Astrocyte (in vitro differentiated cells and primary cell): ENCODE measurements at regions not wholly inside any gene's neighbourhood (a gene's known extent, or its start where the extent isn't known, plus 50 kb on each side); places are given as distances from the start of the nearest gene placed in this dataset.

Experiments
- DNase-seq: peaks from one replicate; pipeline ENCODE4 v3.0.0-alpha.2; 2010; ENCODE audit warnings: low read depth
- FAIRE-seq: peaks from 2 replicates; lab custom pipeline; 2011; peaks lifted over from hg19 to GRCh38; lab: Jason Lieb, UNC
- H2AFZ ChIP-seq: 2 replicates; pipeline ENCODE4 v1.6.0; 2012; ENCODE audit warnings: low read depth, low read length, inconsistent platforms
- H3K27ac ChIP-seq: 2 replicates; pipeline ENCODE4 v1.5.1; 2011; ENCODE audit warnings: low read depth, low read length, inconsistent platforms
- H3K27me3 ChIP-seq: 2 replicates; pipeline ENCODE4 v1.6.0; 2011; ENCODE audit warnings: low read length, inconsistent platforms; ENCODE audit not compliant: insufficient read depth
- H3K36me3 ChIP-seq: 2 replicates; pipeline ENCODE4 v1.5.1; 2011; ENCODE audit warnings: low read length, inconsistent platforms; ENCODE audit not compliant: insufficient read depth
- H3K4me1 ChIP-seq: 2 replicates; pipeline ENCODE4 v1.5.1; 2011; ENCODE audit warnings: low read length, inconsistent platforms; ENCODE audit not compliant: insufficient read depth
- H3K4me2 ChIP-seq: 2 replicates; pipeline ENCODE4 v1.6.0; 2012; ENCODE audit warnings: low read length, inconsistent platforms
- H3K4me3 ChIP-seq: 2 replicates; pipeline ENCODE4 v1.5.1; 2011; ENCODE audit warnings: low read depth, mild to moderate bottlenecking, low read length, inconsistent platforms; ENCODE audit not compliant: insufficient read depth
- H3K79me2 ChIP-seq: 2 replicates; pipeline ENCODE4 v1.6.0; 2012; ENCODE audit warnings: mild to moderate bottlenecking, low read length, inconsistent platforms; ENCODE audit not compliant: insufficient read depth
- H3K9ac ChIP-seq: 2 replicates; pipeline ENCODE4 v1.6.0; 2012; ENCODE audit warnings: mild to moderate bottlenecking, low read length, inconsistent platforms
- H3K9me3 ChIP-seq: 2 replicates; pipeline ENCODE4 v1.5.1; 2012; ENCODE audit warnings: low read depth, mild to moderate bottlenecking, low read length, inconsistent platforms; ENCODE audit not compliant: insufficient read depth
- H4K20me1 ChIP-seq: 2 replicates; pipeline ENCODE4 v1.6.0; 2012; ENCODE audit warnings: low read length, inconsistent platforms; ENCODE audit not compliant: insufficient read depth
- H3K27ac Mint-ChIP-seq: one replicate; pipeline ENCODE4 v1.8.0; 2021; ENCODE audit warnings: mild to moderate bottlenecking, mixed read lengths; ENCODE audit not compliant: unreplicated experiment
- H3K27me3 Mint-ChIP-seq: one replicate; pipeline ENCODE4 v1.8.0; 2021; ENCODE audit warnings: low read depth, mixed read lengths; ENCODE audit not compliant: unreplicated experiment
- H3K36me3 Mint-ChIP-seq: one replicate; pipeline ENCODE4 v1.8.0; 2021; ENCODE audit warnings: low read depth, mixed read lengths; ENCODE audit not compliant: unreplicated experiment
- H3K4me1 Mint-ChIP-seq: one replicate; pipeline ENCODE4 v1.8.0; 2021; ENCODE audit warnings: low read depth, mixed read lengths; ENCODE audit not compliant: unreplicated experiment
- H3K4me3 Mint-ChIP-seq: one replicate; pipeline ENCODE4 v1.8.0; 2021; ENCODE audit warnings: mild to moderate bottlenecking, moderate library complexity, mixed read lengths; ENCODE audit not compliant: unreplicated experiment
- H3K9me3 Mint-ChIP-seq: one replicate; pipeline ENCODE4 v1.8.0; 2021; ENCODE audit warnings: mild to moderate bottlenecking, mixed read lengths; ENCODE audit not compliant: unreplicated experiment
- CTCF ChIP-seq: IDR thresholded peaks from 2 replicates; pipeline ENCODE4 v1.5.1; 2011; ENCODE audit warnings: low read depth, mild to moderate bottlenecking, inconsistent platforms, low read length, moderate library complexity; ENCODE audit not compliant: insufficient read depth
- EZH2 ChIP-seq: IDR thresholded peaks from 2 replicates; pipeline ENCODE4 v1.6.1; 2012; ENCODE audit warnings: mild to moderate bottlenecking, low read length, inconsistent platforms; ENCODE audit not compliant: insufficient read depth

GRCh38 chr3:35383216-35383615 is 256.1 kb upstream of the ARPP21 start:
- no peaks in the 10 kb centered on the region for H3K27me3 Mint-ChIP-seq
- no peak overlapping the region for H3K4me2 ChIP-seq

GRCh38 chr3:35383719-35384555 is 255.4 kb upstream of the ARPP21 start:
- Histone ChIP-seq H3K79me2 (no peaks in the 10 kb centered on the region), H3K9me3 (no peaks in the 10 kb centered on the region), H3K9ac (no peak overlapping the region), H3K4me3 (no peak overlapping the region), H3K27me3 (no peaks in the 10 kb centered on the region), H3K27ac (no peak overlapping the region), H3K4me1 (peaks cover 9% of the 10 kb centered on the region), H4K20me1 (no peaks in the 10 kb centered on the region), H3K36me3 (no peaks in the 10 kb centered on the region), H3K4me2 (peak overlapping the region; percentile 48), H2AFZ (peak overlapping the region; percentile 20)
- H3K9me3 Mint-ChIP-seq, result no peaks in the 10 kb centered on the region
- FAIRE-seq (no peak), DNase-seq (peak; percentile 45)
- TF ChIP-seq EZH2 (no peak), CTCF (no peak)
- peak overlapping the region; percentile 45 for H3K27ac Mint-ChIP-seq
- peaks cover 11% of the 10 kb centered on the region for H3K4me1 Mint-ChIP-seq
- no peak overlapping the region for H3K4me3 Mint-ChIP-seq
- no peaks in the 10 kb centered on the region for H3K27me3 Mint-ChIP-seq
- no peaks in the 10 kb centered on the region for H3K36me3 Mint-ChIP-seq

More at GRCh38 chr3:35383216-35383615, 256.1 kb upstream of the ARPP21 start:
- H3K27ac ChIP-seq, result no peak overlapping the region
- TF ChIP-seq CTCF (no peak), EZH2 (no peak)
- no peak overlapping the region for H3K4me3 Mint-ChIP-seq
- H3K9me3 ChIP-seq, result no peaks in the 10 kb centered on the region
- H3K4me3 ChIP-seq, result no peak overlapping the region
- H3K27ac Mint-ChIP-seq, result peak overlapping the region; percentile 45
- no peak overlapping the region for H3K9ac ChIP-seq
- H4K20me1 ChIP-seq, result no peaks in the 10 kb centered on the region
- H3K4me1 Mint-ChIP-seq, result peaks cover 11% of the 10 kb centered on the region
- no peaks in the 10 kb centered on the region for H3K36me3 ChIP-seq
- H3K4me1 ChIP-seq, result peaks cover 9% of the 10 kb centered on the region
- no peaks in the 10 kb centered on the region for H3K9me3 Mint-ChIP-seq
- no peak for DNase-seq
- FAIRE-seq, result no peak
- no peaks in the 10 kb centered on the region for H3K79me2 ChIP-seq
- no peaks in the 10 kb centered on the region for H3K27me3 ChIP-seq
- H3K36me3 Mint-ChIP-seq, result no peaks in the 10 kb centered on the region
- H2AFZ ChIP-seq, result no peak overlapping the region

GRCh38 chr3:35385271-35385670 is 254.1 kb upstream of the ARPP21 start:
- H3K27me3 Mint-ChIP-seq, result no peaks in the 10 kb centered on the region
- H3K27ac ChIP-seq, result no peak overlapping the region
- peaks cover 11% of the 10 kb centered on the region for H3K4me1 Mint-ChIP-seq
- H4K20me1 ChIP-seq, result no peaks in the 10 kb centered on the region
- no peaks in the 10 kb centered on the region for H3K9me3 ChIP-seq
- FAIRE-seq, result no peak
- H3K9me3 Mint-ChIP-seq, result no peaks in the 10 kb centered on the region
- TF ChIP-seq CTCF (no peak), EZH2 (no peak)
- H3K79me2 ChIP-seq, result no peaks in the 10 kb centered on the region
- peaks cover 9% of the 10 kb centered on the region for H3K4me1 ChIP-seq
- no peak for DNase-seq
- H3K4me3 ChIP-seq, result no peak overlapping the region
- no peak overlapping the region for H3K4me2 ChIP-seq
- no peak overlapping the region for H3K27ac Mint-ChIP-seq
- no peak overlapping the region for H2AFZ ChIP-seq
- no peaks in the 10 kb centered on the region for H3K27me3 ChIP-seq
- H3K36me3 Mint-ChIP-seq, result no peaks in the 10 kb centered on the region
- H3K9ac ChIP-seq, result no peak overlapping the region
- no peaks in the 10 kb centered on the region for H3K36me3 ChIP-seq
- no peak overlapping the region for H3K4me3 Mint-ChIP-seq
